ENCODE measurements at regions not wholly inside any gene's neighbourhood (a gene's known extent, or its start where the extent isn't known, plus 50 kb on each side); places are given as distances from the start of the nearest gene placed in this dataset.

- H3K4me3 ChIP-seq (replicated peaks; ENCODE audit: insufficient read depth, low read length): no peak overlapping the region
- H3K27me3 ChIP-seq (ENCODE audit: insufficient read depth, poor library complexity, severe bottlenecking): no peaks in the 10 kb centered on the region
- H3K27ac ChIP-seq (replicated peaks): no peak overlapping the region
- TF ChIP-seq CTCF (IDR thresholded peaks at IDR 0.05; ENCODE audit: insufficient read depth, low read length): no peak
- no peak for DNase-seq (ENCODE audit: low read depth in 1 of 2, low spot score in 1 of 2)
Observed at GRCh38 chr4:45043911-45044310, 317.6 kb upstream of the GNPDA2 start.

- Histone ChIP-seq H3K27ac (replicated peaks) (no peak overlapping the region), H3K27me3 (ENCODE audit: insufficient read depth, poor library complexity, severe bottlenecking) (no peaks in the 10 kb centered on the region), H3K4me3 (replicated peaks; ENCODE audit: insufficient read depth, low read length) (no peak overlapping the region)
- no peak for DNase-seq (ENCODE audit: low read depth in 1 of 2, low spot score in 1 of 2)
- TF ChIP-seq GABPA (IDR thresholded peaks at IDR 0.05; ENCODE audit: low read depth) (no peak), POLR2AphosphoS5 (IDR thresholded peaks at IDR 0.05; ENCODE audit: low read depth) (no peak), SPI1 (IDR thresholded peaks at IDR 0.05; ENCODE audit: borderline replicate concordance, low read depth) (no peak), REST (IDR thresholded peaks at IDR 0.05; ENCODE audit: insufficient replicate concordance, low read depth) (no peak), CTCF (IDR thresholded peaks at IDR 0.05; ENCODE audit: insufficient read depth, low read length) (no peak)
Observed at GRCh38 chr4:45036677-45037076, 310.3 kb upstream of the GNPDA2 start.

GRCh38 chr4:45033676-45034419 lies 307.5 kb upstream of the GNPDA2 start:
- TF ChIP-seq SPI1 (IDR thresholded peaks at IDR 0.05; ENCODE audit: borderline replicate concordance, low read depth) (no peak), GABPA (IDR thresholded peaks at IDR 0.05; ENCODE audit: low read depth) (no peak), POLR2AphosphoS5 (IDR thresholded peaks at IDR 0.05; ENCODE audit: low read depth) (no peak), REST (IDR thresholded peaks at IDR 0.05; ENCODE audit: insufficient replicate concordance, low read depth) (no peak), CTCF (IDR thresholded peaks at IDR 0.05; ENCODE audit: insufficient read depth, low read length) (no peak)
- DNase-seq (ENCODE audit: low read depth in 1 of 2, low spot score in 1 of 2): no peak
- Histone ChIP-seq H3K4me3 (replicated peaks; ENCODE audit: insufficient read depth, low read length) (no peak overlapping the region), H3K27ac (replicated peaks) (no peak overlapping the region), H3K27me3 (ENCODE audit: insufficient read depth, poor library complexity, severe bottlenecking) (no peaks in the 10 kb centered on the region)

- no peak for TF ChIP-seq GABPA (IDR thresholded peaks at IDR 0.05; ENCODE audit: low read depth)
- TF ChIP-seq POLR2AphosphoS5 (IDR thresholded peaks at IDR 0.05; ENCODE audit: low read depth): no peak
- no peak for TF ChIP-seq REST (IDR thresholded peaks at IDR 0.05; ENCODE audit: insufficient replicate concordance, low read depth)
- Histone ChIP-seq H3K27me3 (ENCODE audit: insufficient read depth, poor library complexity, severe bottlenecking) (no peaks in the 10 kb centered on the region), H3K4me3 (replicated peaks; ENCODE audit: insufficient read depth, low read length) (no peak overlapping the region), H3K27ac (replicated peaks) (no peak overlapping the region)
- no peak for DNase-seq (ENCODE audit: low read depth in 1 of 2, low spot score in 1 of 2)
Observed at GRCh38 chr4:45030059-45030458, 303.7 kb upstream of the GNPDA2 start.
